ENCODE measurements at regions not wholly inside any gene's neighbourhood (a gene's known extent, or its start where the extent isn't known, plus 50 kb on each side); places are given as distances from the start of the nearest gene placed in this dataset.

GRCh38 chr2:121044412-121044811 lies 240.6 kb downstream of the TFCP2L1 start:
- TF ChIP-seq RAD21 (IDR thresholded peaks at IDR 0.05; ENCODE audit: low read depth), result peak; percentile 30; the same call in 1 of the 2 replicates
- no peak for TF ChIP-seq NFIC (IDR thresholded peaks at IDR 0.05)

GRCh38 chr2:121045245-121045644 lies 239.8 kb downstream of the TFCP2L1 start:
- no peak for TF ChIP-seq TCF12 (IDR thresholded peaks at IDR 0.05; ENCODE audit: low read depth)
- no peak for TF ChIP-seq CEBPB (IDR thresholded peaks at IDR 0.05)
- TF ChIP-seq TEAD4 (IDR thresholded peaks at IDR 0.05), result no peak
- no peak for TF ChIP-seq TAF1 (IDR thresholded peaks at IDR 0.05; ENCODE audit: low read depth)
- TF ChIP-seq, protein P1, sequence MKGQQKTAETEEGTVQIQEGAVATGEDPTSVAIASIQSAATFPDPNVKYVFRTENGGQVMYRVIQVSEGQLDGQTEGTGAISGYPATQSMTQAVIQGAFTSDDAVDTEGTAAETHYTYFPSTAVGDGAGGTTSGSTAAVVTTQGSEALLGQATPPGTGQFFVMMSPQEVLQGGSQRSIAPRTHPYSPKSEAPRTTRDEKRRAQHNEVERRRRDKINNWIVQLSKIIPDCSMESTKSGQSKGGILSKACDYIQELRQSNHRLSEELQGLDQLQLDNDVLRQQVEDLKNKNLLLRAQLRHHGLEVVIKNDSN (IDR thresholded peaks at IDR 0.05), result no peak
- TF ChIP-seq NFIC (IDR thresholded peaks at IDR 0.05), result no peak
- TF ChIP-seq, protein P2, sequence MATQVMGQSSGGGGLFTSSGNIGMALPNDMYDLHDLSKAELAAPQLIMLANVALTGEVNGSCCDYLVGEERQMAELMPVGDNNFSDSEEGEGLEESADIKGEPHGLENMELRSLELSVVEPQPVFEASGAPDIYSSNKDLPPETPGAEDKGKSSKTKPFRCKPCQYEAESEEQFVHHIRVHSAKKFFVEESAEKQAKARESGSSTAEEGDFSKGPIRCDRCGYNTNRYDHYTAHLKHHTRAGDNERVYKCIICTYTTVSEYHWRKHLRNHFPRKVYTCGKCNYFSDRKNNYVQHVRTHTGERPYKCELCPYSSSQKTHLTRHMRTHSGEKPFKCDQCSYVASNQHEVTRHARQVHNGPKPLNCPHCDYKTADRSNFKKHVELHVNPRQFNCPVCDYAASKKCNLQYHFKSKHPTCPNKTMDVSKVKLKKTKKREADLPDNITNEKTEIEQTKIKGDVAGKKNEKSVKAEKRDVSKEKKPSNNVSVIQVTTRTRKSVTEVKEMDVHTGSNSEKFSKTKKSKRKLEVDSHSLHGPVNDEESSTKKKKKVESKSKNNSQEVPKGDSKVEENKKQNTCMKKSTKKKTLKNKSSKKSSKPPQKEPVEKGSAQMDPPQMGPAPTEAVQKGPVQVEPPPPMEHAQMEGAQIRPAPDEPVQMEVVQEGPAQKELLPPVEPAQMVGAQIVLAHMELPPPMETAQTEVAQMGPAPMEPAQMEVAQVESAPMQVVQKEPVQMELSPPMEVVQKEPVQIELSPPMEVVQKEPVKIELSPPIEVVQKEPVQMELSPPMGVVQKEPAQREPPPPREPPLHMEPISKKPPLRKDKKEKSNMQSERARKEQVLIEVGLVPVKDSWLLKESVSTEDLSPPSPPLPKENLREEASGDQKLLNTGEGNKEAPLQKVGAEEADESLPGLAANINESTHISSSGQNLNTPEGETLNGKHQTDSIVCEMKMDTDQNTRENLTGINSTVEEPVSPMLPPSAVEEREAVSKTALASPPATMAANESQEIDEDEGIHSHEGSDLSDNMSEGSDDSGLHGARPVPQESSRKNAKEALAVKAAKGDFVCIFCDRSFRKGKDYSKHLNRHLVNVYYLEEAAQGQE (IDR thresholded peaks at IDR 0.05; ENCODE audit: low read depth), result no peak
- TF ChIP-seq YY1 (IDR thresholded peaks at IDR 0.05; ENCODE audit: low read depth), result no peak
- TF ChIP-seq CREB1 (IDR thresholded peaks at IDR 0.05; ENCODE audit: low read depth), result no peak
- TF ChIP-seq EP300 (IDR thresholded peaks at IDR 0.05; ENCODE audit: borderline replicate concordance), result no peak
- no peak for TF ChIP-seq RAD21 (IDR thresholded peaks at IDR 0.05; ENCODE audit: low read depth)

GRCh38 chr2:121046335-121046734 lies 238.7 kb downstream of the TFCP2L1 start:
- TF ChIP-seq TCF12 (IDR thresholded peaks at IDR 0.05; ENCODE audit: low read depth), result no peak
- no peak for TF ChIP-seq TAF1 (IDR thresholded peaks at IDR 0.05; ENCODE audit: low read depth)
- no peak for TF ChIP-seq CREB1 (IDR thresholded peaks at IDR 0.05; ENCODE audit: low read depth)
- no peak for TF ChIP-seq RAD21 (IDR thresholded peaks at IDR 0.05; ENCODE audit: low read depth)
- no peak for TF ChIP-seq EP300 (IDR thresholded peaks at IDR 0.05; ENCODE audit: borderline replicate concordance)
- no peak for TF ChIP-seq CEBPB (IDR thresholded peaks at IDR 0.05)
- TF ChIP-seq YY1 (IDR thresholded peaks at IDR 0.05; ENCODE audit: low read depth), result no peak

- TF ChIP-seq NFIC (IDR thresholded peaks at IDR 0.05) (no peak), TCF12 (IDR thresholded peaks at IDR 0.05; ENCODE audit: low read depth) (no peak), EP300 (IDR thresholded peaks at IDR 0.05; ENCODE audit: borderline replicate concordance) (no peak), TEAD4 (IDR thresholded peaks at IDR 0.05) (no peak), CEBPB (IDR thresholded peaks at IDR 0.05) (no peak), FOXM1 (IDR thresholded peaks at IDR 0.05; ENCODE audit: borderline replicate concordance, low read depth) (no peak), TAF1 (IDR thresholded peaks at IDR 0.05; ENCODE audit: low read depth) (no peak), CREB1 (IDR thresholded peaks at IDR 0.05; ENCODE audit: low read depth) (no peak), ZBTB7A (IDR thresholded peaks at IDR 0.05; ENCODE audit: low read depth) (no peak), YY1 (IDR thresholded peaks at IDR 0.05; ENCODE audit: low read depth) (no peak), RAD21 (IDR thresholded peaks at IDR 0.05; ENCODE audit: low read depth) (no peak), EGR1 (IDR thresholded peaks at IDR 0.05) (no peak)
- TF ChIP-seq, protein P2 (IDR thresholded peaks at IDR 0.05; ENCODE audit: low read depth), result no peak
- TF ChIP-seq, protein P3, sequence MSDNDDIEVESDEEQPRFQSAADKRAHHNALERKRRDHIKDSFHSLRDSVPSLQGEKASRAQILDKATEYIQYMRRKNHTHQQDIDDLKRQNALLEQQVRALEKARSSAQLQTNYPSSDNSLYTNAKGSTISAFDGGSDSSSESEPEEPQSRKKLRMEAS (IDR thresholded peaks at IDR 0.05), result no peak
- TF ChIP-seq, protein P1 (IDR thresholded peaks at IDR 0.05), result no peak
Measured at GRCh38 chr2:121047383-121047782, 237.6 kb downstream of the TFCP2L1 start.

DNA sequence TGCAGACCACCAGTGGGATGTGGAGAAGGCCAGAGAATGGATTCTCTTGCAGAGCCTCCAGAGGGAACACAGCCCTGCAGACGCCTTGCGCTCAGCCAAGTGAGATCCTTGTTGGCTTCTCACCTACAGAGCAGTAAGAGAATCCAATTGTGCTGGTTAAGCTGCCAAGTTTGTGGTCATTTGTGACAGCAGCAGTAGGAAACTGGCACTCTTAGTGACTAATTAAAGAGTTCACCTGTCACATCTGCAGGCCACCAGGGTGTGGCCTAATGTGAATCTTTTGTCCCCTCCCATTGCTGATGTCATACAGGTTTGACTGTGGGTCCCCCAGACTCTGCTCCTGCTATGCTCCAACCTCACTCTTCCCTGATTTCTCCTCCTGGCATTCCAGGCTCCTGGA lies 235.9 kb downstream of the TFCP2L1 start:
- TF ChIP-seq EP300 (IDR thresholded peaks at IDR 0.05; ENCODE audit: borderline replicate concordance) (no peak), EGR1 (IDR thresholded peaks at IDR 0.05) (no peak), YY1 (IDR thresholded peaks at IDR 0.05; ENCODE audit: low read depth) (no peak), ZBTB7A (IDR thresholded peaks at IDR 0.05; ENCODE audit: low read depth) (no peak), TCF12 (IDR thresholded peaks at IDR 0.05; ENCODE audit: low read depth) (no peak), NFIC (IDR thresholded peaks at IDR 0.05) (no peak), TEAD4 (IDR thresholded peaks at IDR 0.05) (no peak)
- TF ChIP-seq, protein P1 (IDR thresholded peaks at IDR 0.05), result no peak

DNA sequence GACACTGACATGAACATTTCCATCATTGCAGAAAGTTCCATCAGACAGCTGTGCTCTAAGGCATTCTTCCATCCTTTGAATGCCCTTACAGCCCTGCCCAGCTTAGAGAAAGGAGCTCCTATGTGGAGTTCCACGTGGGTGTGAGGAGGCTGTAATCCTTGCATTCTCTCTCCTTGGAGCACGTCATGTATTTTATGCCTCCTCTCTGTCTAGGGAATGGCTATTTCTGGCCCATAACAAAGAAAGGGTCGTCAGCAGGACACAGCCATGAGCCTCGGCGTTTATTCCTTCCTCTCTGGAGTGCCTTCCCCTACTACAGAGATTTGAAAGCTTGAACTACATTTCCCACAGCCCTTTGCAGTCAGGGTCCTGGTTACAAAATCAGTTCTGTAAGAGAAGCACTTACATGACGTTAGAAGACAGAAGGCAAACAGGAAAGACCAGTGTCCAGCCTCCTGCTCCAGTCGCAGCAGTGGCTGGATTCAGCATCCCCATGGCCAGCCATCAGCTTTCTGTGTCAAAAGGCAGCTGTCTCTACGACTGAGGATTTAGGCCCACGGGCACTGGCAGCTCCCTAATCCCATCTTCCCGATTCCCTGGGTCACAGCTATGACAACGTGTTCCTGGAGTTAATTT lies 234.9 kb downstream of the TFCP2L1 start:
- no peak for TF ChIP-seq FOXM1 (IDR thresholded peaks at IDR 0.05; ENCODE audit: borderline replicate concordance, low read depth)
- no peak for TF ChIP-seq RAD21 (IDR thresholded peaks at IDR 0.05; ENCODE audit: low read depth)
- no peak for TF ChIP-seq TEAD4 (IDR thresholded peaks at IDR 0.05)
- TF ChIP-seq CEBPB (IDR thresholded peaks at IDR 0.05), result no peak
- TF ChIP-seq CREB1 (IDR thresholded peaks at IDR 0.05; ENCODE audit: low read depth), result no peak
- TF ChIP-seq EP300 (IDR thresholded peaks at IDR 0.05; ENCODE audit: borderline replicate concordance), result no peak
- TF ChIP-seq, protein P2 (IDR thresholded peaks at IDR 0.05; ENCODE audit: low read depth), result no peak
- TF ChIP-seq ZBTB7A (IDR thresholded peaks at IDR 0.05; ENCODE audit: low read depth), result no peak
- TF ChIP-seq TCF12 (IDR thresholded peaks at IDR 0.05; ENCODE audit: low read depth), result no peak
- TF ChIP-seq YY1 (IDR thresholded peaks at IDR 0.05; ENCODE audit: low read depth), result no peak
- TF ChIP-seq, protein P1 (IDR thresholded peaks at IDR 0.05), result no peak
- no peak for TF ChIP-seq NFIC (IDR thresholded peaks at IDR 0.05)
- TF ChIP-seq TAF1 (IDR thresholded peaks at IDR 0.05; ENCODE audit: low read depth), result no peak
